Heart left ventricle (tissue), 13 donors: ENCODE measurements at regions not wholly inside any gene's neighbourhood (a gene's known extent, or its start where the extent isn't known, plus 50 kb on each side); places are given as distances from the start of the nearest gene placed in this dataset.

Source experiments
- CTCF ChIP-seq, 12 donors: fragments of 200-600 bp; sonication (generic) in 4 of 12; IDR thresholded peaks; one replicate each; pipeline versions ENCODE4 v1.5.0 to v1.8.0; 2018 to 2022; ENCODE audit warnings: antibody characterized with exemption in 12 of 12, mild to moderate bottlenecking in 5 of 12
- POLR2A ChIP-seq, 2 donors: fragments of 450-650 bp; IDR thresholded peaks; one replicate each; pipeline ENCODE4 v1.6.1; 2017; ENCODE audit warnings: antibody characterized with exemption in 2 of 2, mild to moderate bottlenecking in 2 of 2, moderate library complexity in 2 of 2
- donor health status: ischemic (EF 13 %, LVEDD 7.1; RV severe dilation, severe dysfunction).
- donor health status: DM: no; HTN: yes; CAD: no.
- donor health status: DM: no; HTN: no; CAD: no.
- donor health status: ischemic (EF 25% LVEDD 6.9; RV normal size, moderate dysfunction).
- donor health status: ischemic (EF 25% LVEDD 5.7; RV mildly dilated, moderate dysfunction).
- donor health status: ischemic (EF 35%, LVEDD 5.7; RV mildly dilated, moderate dysfunction).
- donor health status: nonischemic (EF 11% LVEDD 7.7; RV severe dilation, severe dysfunction).
- donor health status: DM: yes; HTN: yes; CAD: no.
- donor health status: PGD.
- donor health status: ischemic (EF 29% LVEDD 5.4; RV normal size, mild dysfunction).
- donor health status: nonischemic (EF 23%, LVEDD 6.1; RV moderate dilation, normal function).

GRCh38 chr16:76796978-76797377 lies 394.0 kb upstream of the MON1B start:
- TF ChIP-seq POLR2A (IDR thresholded peaks at IDR 0.05): no peak
- TF ChIP-seq CTCF (IDR thresholded peaks at IDR 0.05): no peak
